Left colon (tissue), 2 donors: ENCODE measurements at regions not wholly inside any gene's neighbourhood (a gene's known extent, or its start where the extent isn't known, plus 50 kb on each side); places are given as distances from the start of the nearest gene placed in this dataset.
"Not testable (repeated sequence)": the region's sequence is repeated elsewhere in the genome, so short reads cannot be mapped to it uniquely, and the experiment has no call there.

Experiments
- ATAC-seq: fragments of 200-7000 bp; cut with Tn5 transposase; one replicate; pipeline ENCODE4 v1.9.1; 2020; ENCODE audit warnings: mild to moderate bottlenecking, moderate library complexity
- DNase-seq, 2 donors: peaks; one replicate each; pipeline ENCODE4 v3.0.0-alpha.2; 2020
- intact Hi-C, 2 donors: fragments of 100-400 bp; cut with DNase I in 1 of 2; cut with micrococcal nuclease in 1 of 2; formaldehyde crosslinking; loops; one replicate each; pipeline versions ENCODE4 v1.11.2 to v1.14.0; 2022; cut with DNase I, micrococcal nuclease
- donor health status: DM: no; HTN: no; CAD: no.
- donor health status: DM: yes; HTN: yes; CAD: no.

- intact Hi-C loops, result no loop called here
- ATAC-seq, result no peak
- DNase-seq, result no peak
These were observed 144.5 kb upstream of the FBXO33 start for GRCh38 chr14:39576736-39577135.

GRCh38 chr14:39576258-39576657 lies 144.0 kb upstream of the FBXO33 start:
- ATAC-seq, result no peak
- DNase-seq, result no peak
- intact Hi-C loops, result no loop called here

GRCh38 chr14:39568809-39569538 lies 136.7 kb upstream of the FBXO33 start:
- no peak for DNase-seq
- intact Hi-C loops, result no loop called here
- ATAC-seq, result no peak

GRCh38 chr14:39566795-39567194 lies 134.6 kb upstream of the FBXO33 start:
- DNase-seq, result no peak
- intact Hi-C loops, result no loop called here
- ATAC-seq, result no peak

GRCh38 chr14:39563361-39563760 lies 131.1 kb upstream of the FBXO33 start:
- DNase-seq (no peak), ATAC-seq (no peak)
- intact Hi-C loops, result no loop called here

- no peak for DNase-seq
- intact Hi-C loops, result no loop called here
- no peak for ATAC-seq
These were observed 129.9 kb upstream of the FBXO33 start for GRCh38 chr14:39562175-39562574.

GRCh38 chr14:39558525-39558924 lies 126.3 kb upstream of the FBXO33 start:
- intact Hi-C loops, result no loop called here
- ATAC-seq (no peak), DNase-seq (no peak)

GRCh38 chr14:39555749-39556148 lies 123.5 kb upstream of the FBXO33 start:
- ATAC-seq, result no peak
- no peak for DNase-seq
- intact Hi-C loops, result no loop called here

GRCh38 chr14:39554576-39554975 lies 122.3 kb upstream of the FBXO33 start:
- no peak for ATAC-seq
- intact Hi-C loops, result no loop called here
- no peak for DNase-seq

GRCh38 chr14:39548358-39548757 lies 116.1 kb upstream of the FBXO33 start:
- ATAC-seq, result no peak
- intact Hi-C loops, result no loop called here
- DNase-seq, result no peak

- intact Hi-C loops, result no loop called here
- no peak for DNase-seq
These were observed 115.6 kb upstream of the FBXO33 start for GRCh38 chr14:39547845-39548244.

GRCh38 chr14:39505812-39506211 lies 73.6 kb upstream of the FBXO33 start:
- intact Hi-C loops, result no loop called here
- ATAC-seq (no peak), DNase-seq (no peak)

More at GRCh38 chr14:39547845-39548244, 115.6 kb upstream of the FBXO33 start:
- no peak for ATAC-seq

GRCh38 chr14:39500253-39500652 lies 68.0 kb upstream of the FBXO33 start:
- ATAC-seq (no peak), DNase-seq (no peak)
- intact Hi-C loops, result no loop called here

GRCh38 chr14:39499514-39499913 lies 67.3 kb upstream of the FBXO33 start:
- DNase-seq, result no peak
- no peak for ATAC-seq
- intact Hi-C loops, result no loop called here

GRCh38 chr14:39497677-39498076 lies 65.4 kb upstream of the FBXO33 start:
- intact Hi-C loops, DNase-seq, ATAC-seq: not testable (repeated sequence)

GRCh38 chr14:39492267-39492666 lies 60.0 kb upstream of the FBXO33 start:
- DNase-seq (no peak), ATAC-seq (no peak)
- intact Hi-C loops, result no loop called here

GRCh38 chr14:39491134-39491571 lies 58.9 kb upstream of the FBXO33 start:
- ATAC-seq (no peak), DNase-seq (no peak)
- intact Hi-C loops, result no loop called here

GRCh38 chr14:39488600-39488999 lies 56.4 kb upstream of the FBXO33 start:
- DNase-seq, result no peak
- intact Hi-C loops, result no loop called here
- ATAC-seq, result no peak

- intact Hi-C loops, result no loop called here
- DNase-seq (no peak), ATAC-seq (no peak)
These were observed 51.4 kb upstream of the FBXO33 start for GRCh38 chr14:39483682-39484081.
